Choroid plexus epithelial cell (primary cell): ENCODE measurements at regions not wholly inside any gene's neighbourhood (a gene's known extent, or its start where the extent isn't known, plus 50 kb on each side); places are given as distances from the start of the nearest gene placed in this dataset.

Source experiments
- DNase-seq: peaks from one replicate; pipeline ENCODE4 v3.0.0-alpha.2; 2010; ENCODE audit warnings: low read depth
- H3K4me3 ChIP-seq: 2 replicates; pipeline ENCODE4 v1.5.1; 2011; ENCODE audit warnings: low read depth, mild to moderate bottlenecking, control low read depth, low read length, moderate library complexity
- TF ChIP-seq, protein P1 (sequence below): conservative IDR thresholded peaks from 2 replicates; pipeline ENCODE4 v1.5.1; 2011; ENCODE audit warnings: low read depth, mild to moderate bottlenecking, control low read depth, inconsistent platforms, low read length, moderate library complexity

GRCh38 chr2:234745347-234745746, 206.5 kb upstream of the SH3BP4 start:
- TF ChIP-seq, protein P1, sequence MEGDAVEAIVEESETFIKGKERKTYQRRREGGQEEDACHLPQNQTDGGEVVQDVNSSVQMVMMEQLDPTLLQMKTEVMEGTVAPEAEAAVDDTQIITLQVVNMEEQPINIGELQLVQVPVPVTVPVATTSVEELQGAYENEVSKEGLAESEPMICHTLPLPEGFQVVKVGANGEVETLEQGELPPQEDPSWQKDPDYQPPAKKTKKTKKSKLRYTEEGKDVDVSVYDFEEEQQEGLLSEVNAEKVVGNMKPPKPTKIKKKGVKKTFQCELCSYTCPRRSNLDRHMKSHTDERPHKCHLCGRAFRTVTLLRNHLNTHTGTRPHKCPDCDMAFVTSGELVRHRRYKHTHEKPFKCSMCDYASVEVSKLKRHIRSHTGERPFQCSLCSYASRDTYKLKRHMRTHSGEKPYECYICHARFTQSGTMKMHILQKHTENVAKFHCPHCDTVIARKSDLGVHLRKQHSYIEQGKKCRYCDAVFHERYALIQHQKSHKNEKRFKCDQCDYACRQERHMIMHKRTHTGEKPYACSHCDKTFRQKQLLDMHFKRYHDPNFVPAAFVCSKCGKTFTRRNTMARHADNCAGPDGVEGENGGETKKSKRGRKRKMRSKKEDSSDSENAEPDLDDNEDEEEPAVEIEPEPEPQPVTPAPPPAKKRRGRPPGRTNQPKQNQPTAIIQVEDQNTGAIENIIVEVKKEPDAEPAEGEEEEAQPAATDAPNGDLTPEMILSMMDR: peak; percentile 19
- H3K4me3 ChIP-seq: no peak overlapping the region
- no peak for DNase-seq

GRCh38 chr2:234741976-234742375, 209.8 kb upstream of the SH3BP4 start:
- DNase-seq: no peak
- TF ChIP-seq, protein P1: no peak
- no peak overlapping the region for H3K4me3 ChIP-seq

GRCh38 chr2:234739061-234739460, 212.8 kb upstream of the SH3BP4 start:
- TF ChIP-seq, protein P1: no peak
- H3K4me3 ChIP-seq: no peak overlapping the region
- DNase-seq: no peak

GRCh38 chr2:234735829-234736228, 216.0 kb upstream of the SH3BP4 start:
- DNase-seq: no peak

DNA sequence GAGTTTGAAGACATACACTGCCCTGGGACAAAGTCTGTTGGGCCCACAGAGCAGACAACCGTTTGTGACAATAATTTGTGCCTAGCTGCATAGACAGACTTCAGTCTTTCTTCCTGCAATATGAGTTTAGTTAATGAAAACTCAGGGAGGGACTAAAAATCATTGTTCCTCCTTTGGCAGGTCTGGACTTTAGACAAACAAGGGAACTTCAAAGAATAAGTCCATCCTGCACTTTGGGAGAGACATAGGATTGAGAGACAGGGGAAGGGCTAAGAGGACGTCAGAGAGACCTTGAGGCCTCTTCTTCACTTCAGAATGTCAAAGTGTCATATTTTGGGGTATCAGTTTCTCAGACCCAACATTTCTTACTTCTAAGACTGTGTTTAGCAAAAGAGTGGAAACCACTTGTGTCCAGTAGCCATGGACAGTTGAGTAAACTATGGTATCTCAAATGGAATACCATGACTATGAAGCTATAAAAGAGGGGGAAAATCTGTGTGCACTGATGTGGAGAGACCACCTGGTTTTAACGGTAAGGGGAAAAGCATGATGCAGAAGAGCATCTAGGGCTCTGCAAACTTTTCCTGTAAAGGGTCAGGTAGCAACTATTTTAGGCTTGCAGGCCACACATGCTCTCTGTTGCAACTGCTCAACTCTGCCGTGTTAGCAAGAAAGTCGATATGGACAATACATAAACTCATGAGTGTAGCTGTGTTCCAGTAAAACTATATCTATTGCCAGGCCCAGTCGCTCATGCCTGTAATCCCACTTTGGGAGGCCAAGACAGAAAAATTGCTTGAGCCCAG, 217.8 kb upstream of the SH3BP4 start:
- DNase-seq: no peak
- TF ChIP-seq, protein P1: no peak
- no peak overlapping the region for H3K4me3 ChIP-seq

More at GRCh38 chr2:234735829-234736228, 216.0 kb upstream of the SH3BP4 start:
- TF ChIP-seq, protein P1: no peak
- H3K4me3 ChIP-seq: no peak overlapping the region

DNA sequence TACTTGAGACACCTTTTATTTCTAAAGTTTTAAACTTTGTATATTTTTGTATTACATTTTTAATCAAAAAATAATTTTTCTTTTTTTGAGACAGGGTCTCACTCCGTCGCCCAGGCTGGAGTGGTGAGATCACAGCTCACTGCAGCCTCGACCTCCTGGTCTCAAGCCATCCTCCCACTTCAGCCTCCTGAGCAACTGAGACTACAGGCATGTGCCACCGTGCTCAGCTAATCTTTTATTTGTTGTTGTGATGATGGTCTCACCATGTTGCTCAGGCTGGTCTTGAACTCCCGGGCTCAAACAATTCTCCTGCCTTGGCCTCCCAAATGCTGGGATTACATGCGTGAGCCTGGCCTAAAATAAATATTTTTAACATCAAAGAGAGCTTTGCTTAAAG, 218.7 kb upstream of the SH3BP4 start:
- no peak for DNase-seq
- H3K4me3 ChIP-seq: no peak overlapping the region
- TF ChIP-seq, protein P1: no peak

- TF ChIP-seq, protein P1: no peak
- no peak overlapping the region for H3K4me3 ChIP-seq
- DNase-seq: no peak
Measured at GRCh38 chr2:234732404-234733092, 219.3 kb upstream of the SH3BP4 start.
